ENCODE measurements at regions not wholly inside any gene's neighbourhood (a gene's known extent, or its start where the extent isn't known, plus 50 kb on each side); places are given as distances from the start of the nearest gene placed in this dataset.

- no peak for TF ChIP-seq RFX5 (IDR thresholded peaks at IDR 0.05; ENCODE audit: low read length)
- no peak for TF ChIP-seq SIN3A (IDR thresholded peaks at IDR 0.05; ENCODE audit: borderline replicate concordance, low read depth, low read length)
- no peak for TF ChIP-seq EZH2phosphoT487 (IDR thresholded peaks at IDR 0.05; ENCODE audit: borderline replicate concordance, low read depth)
- TF ChIP-seq IRF3 (IDR thresholded peaks at IDR 0.05; ENCODE audit: low read depth, low read length), result no peak
- no peak for TF ChIP-seq RAD21 (IDR thresholded peaks at IDR 0.05; ENCODE audit: low read length)
- no peak for TF ChIP-seq CTCF (IDR thresholded peaks at IDR 0.05)
- TF ChIP-seq TEAD4 (IDR thresholded peaks at IDR 0.05; ENCODE audit: borderline replicate concordance, insufficient read depth), result no peak
- no peak for TF ChIP-seq RXRA (IDR thresholded peaks at IDR 0.05; ENCODE audit: borderline replicate concordance, low read depth)
- TF ChIP-seq SMC3 (IDR thresholded peaks at IDR 0.05; ENCODE audit: low read depth, low read length), result no peak
- TF ChIP-seq TAF1 (IDR thresholded peaks at IDR 0.05; ENCODE audit: borderline replicate concordance, low read depth, low read length), result no peak
- no peak for TF ChIP-seq REST (IDR thresholded peaks at IDR 0.05; ENCODE audit: low read depth, low read length)
- ChIA-PET POLR2A (no interaction called here), CTCF (no interaction called here)
- Histone ChIP-seq H3K27ac (ENCODE audit: low read depth in 2 of 2, low read length in 1 of 2) (no peak overlapping the region), H3K4me1 (ENCODE audit: control insufficient read depth in 1 of 2, insufficient read depth in 2 of 2, low read depth in 1 of 2, low read length in 1 of 2) (no peaks in the 10 kb centered on the region), H3K36me3 (replicated peaks in 1 of 2; ENCODE audit: control insufficient read depth in 1 of 2, insufficient read depth in 2 of 2, low read length in 1 of 2) (no peaks in the 10 kb centered on the region), H3K4me2 (no peak overlapping the region), H3K79me2 (ENCODE audit: insufficient read depth) (no peaks in the 10 kb centered on the region), H3K27me3 (ENCODE audit: insufficient read depth) (no peaks in the 10 kb centered on the region), H3F3A (replicated peaks; ENCODE audit: insufficient read depth) (no peaks in the 10 kb centered on the region), H3K9me2 (no peaks in the 10 kb centered on the region), H3K4me3 (ENCODE audit: low read depth in 2 of 2, low read length in 1 of 2) (no peak overlapping the region), H2AFZ (ENCODE audit: low read depth) (no peak overlapping the region), H3K9ac (no peak overlapping the region), H4K20me1 (ENCODE audit: insufficient read depth) (no peaks in the 10 kb centered on the region), H3K9me3 (no peaks in the 10 kb centered on the region)
- no peak for DNase-seq
- WGBS (ENCODE audit: low lambda C conversion rate), result 0% methylated on average over 1 of the region's 1 CpG
Observed at GRCh38 chr11:96967616-96968015, 577.8 kb downstream of the JRKL start.

Data from SK-N-SH (cell line).